HG03097 (cell line): ENCODE measurements at regions not wholly inside any gene's neighbourhood (a gene's known extent, or its start where the extent isn't known, plus 50 kb on each side); places are given as distances from the start of the nearest gene placed in this dataset.
"Not testable (repeated sequence)": the region's sequence is repeated elsewhere in the genome, so short reads cannot be mapped to it uniquely, and the experiment has no call there.

Experiments used
- ATAC-seq: cut with Tn5 transposase; IDR thresholded peaks from one replicate; pipeline ENCODE4 v1.9.1; 2021; ENCODE audit not compliant: unreplicated experiment, low FRiP score

DNA sequence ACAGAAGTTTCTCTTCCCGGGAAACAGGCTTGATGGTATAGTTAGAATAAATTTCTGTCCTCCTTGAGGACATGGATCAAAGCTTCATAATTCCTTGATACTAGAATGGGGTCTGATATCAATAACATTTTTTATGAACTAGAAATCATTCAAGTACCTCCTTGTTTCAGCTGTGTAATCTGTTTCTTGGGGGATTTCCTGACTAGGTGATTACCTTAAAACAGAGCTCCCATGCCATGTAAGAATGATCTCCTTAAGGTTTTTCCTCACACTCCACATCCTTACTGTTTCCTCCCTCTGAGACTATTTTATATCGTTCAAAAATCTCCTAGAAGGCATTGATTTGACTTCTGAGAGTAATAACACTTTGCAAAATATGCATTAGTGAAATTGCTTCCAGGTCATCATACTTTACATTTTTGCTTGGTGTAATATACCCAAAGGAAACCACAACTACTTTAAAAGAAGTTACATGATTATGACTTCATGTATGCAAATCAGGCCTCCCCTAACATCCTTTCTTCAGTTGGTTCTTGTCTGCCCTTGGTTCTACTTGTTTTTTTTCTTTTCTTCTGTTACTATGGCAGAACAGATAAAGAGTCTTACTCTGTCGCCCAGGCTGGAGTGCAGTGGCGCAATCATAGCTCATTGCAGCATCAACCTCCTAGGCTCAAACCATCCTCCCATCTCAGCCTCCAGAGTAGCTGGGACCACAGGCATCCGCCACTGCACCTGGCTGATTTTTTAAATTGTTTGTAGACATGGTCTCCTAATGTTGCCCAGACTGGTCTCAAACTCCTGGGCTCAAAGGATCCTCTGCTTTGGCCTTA is 388.8 kb downstream of the ZFHX3 start:
- no peak for ATAC-seq

DNA sequence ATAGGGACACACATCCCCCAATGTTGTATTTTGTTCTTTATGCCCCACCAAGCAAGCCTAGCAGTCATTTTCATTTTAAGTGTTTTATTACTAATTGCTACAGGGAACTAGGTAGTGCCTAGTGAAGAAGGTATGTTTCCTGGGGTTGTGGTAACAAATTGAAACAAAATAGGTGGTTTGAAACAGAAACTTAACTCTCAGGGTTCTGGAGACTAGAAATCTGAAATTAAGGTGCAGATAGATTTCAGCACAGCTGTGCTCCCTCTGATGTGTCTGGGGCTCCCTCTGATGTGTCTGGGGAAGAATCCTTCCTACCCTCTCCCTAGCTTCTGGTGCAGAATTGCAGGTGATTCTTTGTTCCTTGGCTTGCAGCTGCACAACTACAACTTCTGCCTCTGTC is 390.1 kb downstream of the ZFHX3 start:
- ATAC-seq, result peak; percentile 84

GRCh38 chr16:72657164-72657563 is 390.8 kb downstream of the ZFHX3 start:
- no peak for ATAC-seq

DNA sequence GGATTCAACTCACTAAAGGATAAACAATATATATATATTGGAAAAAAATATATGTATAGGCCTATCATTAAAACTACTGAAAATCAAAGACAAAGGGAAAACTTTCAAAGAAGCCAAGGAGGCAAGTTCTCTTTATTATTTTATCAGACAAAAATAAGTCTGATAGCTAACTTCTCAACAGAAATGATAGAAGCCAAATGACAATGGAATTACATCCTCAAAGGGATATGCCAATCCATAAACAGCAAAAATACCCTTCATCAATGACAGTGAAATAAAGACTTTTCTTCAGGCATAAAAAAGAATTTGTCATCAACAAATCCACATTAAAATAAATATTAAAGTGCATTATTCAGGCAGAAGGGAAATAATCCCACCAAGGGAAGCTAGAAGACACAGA is 393.4 kb downstream of the ZFHX3 start:
- no peak for ATAC-seq

DNA sequence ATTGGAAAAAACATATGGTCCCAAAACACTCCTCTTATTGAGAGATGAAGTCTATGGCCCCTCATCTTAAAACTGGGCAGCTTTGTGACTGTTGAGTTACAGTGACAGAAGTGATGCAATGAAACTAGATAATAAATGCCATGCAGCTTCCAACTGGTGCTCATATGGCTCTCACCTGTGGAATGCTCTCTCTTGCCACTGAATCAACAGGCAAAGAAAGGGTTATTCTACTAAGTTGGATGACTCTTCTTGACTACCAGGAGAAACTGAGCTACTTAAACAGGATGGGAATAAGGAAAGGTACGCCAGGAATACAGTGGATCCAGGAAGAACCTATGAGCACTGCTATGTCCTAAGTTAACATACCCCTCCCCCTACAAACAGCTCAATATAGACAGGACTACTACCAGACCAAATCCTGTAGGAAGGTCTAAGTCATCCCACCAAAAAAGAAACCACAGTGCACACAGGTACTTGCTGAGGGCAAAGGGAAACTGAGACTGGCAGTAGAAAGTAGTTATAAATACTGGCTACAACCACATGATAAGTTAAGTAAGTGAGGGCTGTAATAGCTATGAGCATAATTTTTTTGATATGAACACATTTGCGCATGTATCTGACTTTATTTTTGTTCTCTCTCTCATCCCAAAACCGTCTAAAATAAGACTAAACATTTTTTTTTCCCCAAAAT is 398.5 kb downstream of the ZFHX3 start:
- ATAC-seq, result no peak

DNA sequence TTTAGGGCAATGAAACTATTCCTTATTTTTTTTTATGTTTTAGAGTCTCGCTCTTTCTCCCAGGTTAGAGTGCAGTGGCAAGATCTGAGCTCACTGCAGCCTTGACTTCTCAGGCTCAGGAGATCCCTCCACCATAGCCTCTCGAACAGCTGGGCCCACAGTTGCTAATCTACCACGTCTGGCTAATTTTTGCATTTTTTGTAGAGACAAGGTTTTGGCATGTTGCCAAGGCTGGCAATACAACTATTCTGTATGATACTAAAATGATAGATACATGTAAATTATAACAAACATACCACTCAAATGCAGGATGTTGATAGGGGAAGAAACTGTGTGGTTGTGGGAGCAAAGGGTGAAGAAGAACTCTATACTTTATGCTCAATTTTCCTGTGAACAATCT is 401.3 kb downstream of the ZFHX3 start:
- no peak for ATAC-seq

DNA sequence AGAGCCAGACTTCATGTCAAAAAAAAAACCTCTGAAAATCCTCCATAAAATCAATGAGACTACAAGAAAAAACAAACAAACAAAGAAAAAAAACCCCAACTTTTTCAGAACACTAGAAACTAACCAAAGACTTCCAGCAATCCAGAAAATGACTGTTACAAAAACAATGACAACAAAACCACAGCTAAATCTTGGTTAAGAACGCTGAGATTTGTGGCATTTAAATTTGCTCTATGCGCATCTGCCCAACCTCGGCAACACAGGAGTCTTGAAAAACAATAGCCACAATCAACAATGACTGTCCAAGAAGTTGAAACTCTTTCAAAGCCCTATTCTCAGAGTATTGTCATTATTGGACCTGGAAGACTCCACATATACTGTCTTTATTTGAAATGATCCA is 402.4 kb downstream of the ZFHX3 start:
- ATAC-seq, result no peak

- no peak for ATAC-seq
These were observed 403.0 kb downstream of the ZFHX3 start for GRCh38 chr16:72644911-72645310.

DNA sequence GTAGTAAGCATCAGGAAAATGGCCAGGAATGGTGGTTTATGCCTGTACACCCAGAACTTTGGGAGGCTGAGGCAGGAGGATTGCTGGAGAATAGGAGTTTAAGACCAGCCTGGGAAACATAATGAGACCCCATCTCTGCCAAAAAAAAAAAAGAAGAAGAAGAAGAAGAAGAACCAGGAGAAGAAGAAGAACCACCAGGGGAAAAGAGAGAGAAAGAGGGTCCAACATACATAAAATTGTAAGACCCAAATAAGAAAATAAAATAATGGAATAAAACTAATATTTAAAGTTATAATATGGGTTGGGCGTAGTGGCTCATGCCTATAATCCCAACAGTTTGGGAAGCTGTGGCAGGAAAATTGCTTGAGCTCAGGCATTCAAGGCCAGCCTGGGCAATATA is 408.4 kb downstream of the ZFHX3 start:
- no peak for ATAC-seq

DNA sequence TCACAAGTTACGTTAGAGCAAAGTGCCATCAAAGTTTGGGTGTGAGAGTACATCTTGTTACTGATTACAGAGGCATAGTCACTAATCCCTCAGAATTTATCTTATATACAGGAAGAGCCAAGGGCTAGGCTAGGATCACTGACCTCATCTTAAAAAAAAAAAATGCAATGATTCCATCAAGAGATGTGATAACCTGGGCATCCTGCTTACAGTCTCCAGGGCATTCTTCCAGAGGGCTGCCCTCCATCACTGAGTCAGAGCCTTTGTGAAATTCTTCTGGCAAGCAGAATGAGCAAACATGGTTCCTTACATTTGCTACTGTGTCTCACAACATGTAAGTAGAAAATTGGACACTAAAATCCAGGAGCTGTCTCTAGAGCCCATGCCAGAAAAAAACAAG is 410.6 kb downstream of the ZFHX3 start:
- no peak for ATAC-seq

- ATAC-seq, result no peak
These were observed 412.2 kb downstream of the ZFHX3 start for GRCh38 chr16:72635694-72636093.

GRCh38 chr16:72635104-72635503 is 412.8 kb downstream of the ZFHX3 start:
- no peak for ATAC-seq

- not testable (repeated sequence) for ATAC-seq
These were observed 420.6 kb downstream of the ZFHX3 start for GRCh38 chr16:72627182-72627896.

DNA sequence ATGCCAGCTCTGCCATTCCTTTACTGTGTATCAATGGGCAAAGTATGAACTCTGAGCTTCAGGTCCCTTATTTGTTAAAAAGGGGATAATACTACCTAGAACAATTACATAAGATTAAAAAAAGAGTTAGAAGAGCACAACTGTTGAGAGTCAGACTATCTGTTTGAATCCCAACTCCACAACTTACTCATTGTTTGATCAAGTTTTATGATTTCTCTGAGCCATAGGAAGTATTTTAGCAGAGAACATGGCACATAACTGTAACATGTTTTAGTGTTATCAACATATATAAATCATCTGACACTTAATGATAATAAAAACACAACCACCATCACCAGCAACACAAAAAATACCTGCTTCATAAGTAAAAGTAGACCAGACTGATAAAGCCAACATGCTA is 421.3 kb downstream of the ZFHX3 start:
- ATAC-seq, result no peak

DNA sequence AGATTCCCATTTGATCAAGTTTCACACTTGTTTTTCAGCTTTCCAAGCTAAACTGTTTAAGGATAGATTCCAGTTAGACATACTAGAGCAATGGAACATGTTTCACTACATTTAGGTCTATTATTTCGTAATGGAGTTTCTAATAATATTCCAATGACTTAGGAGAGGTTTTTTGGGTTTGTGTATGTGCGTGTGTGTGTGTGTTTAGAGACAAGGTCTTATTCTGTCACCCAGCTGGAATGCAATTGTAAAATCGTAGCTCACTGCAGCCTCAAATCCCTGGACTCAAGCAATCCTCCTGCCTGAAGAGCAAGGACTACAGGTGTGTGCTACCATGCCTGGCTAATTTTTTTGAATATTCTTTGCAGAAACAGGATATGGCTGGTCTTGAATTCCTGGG is 426.3 kb downstream of the ZFHX3 start:
- ATAC-seq, result no peak

DNA sequence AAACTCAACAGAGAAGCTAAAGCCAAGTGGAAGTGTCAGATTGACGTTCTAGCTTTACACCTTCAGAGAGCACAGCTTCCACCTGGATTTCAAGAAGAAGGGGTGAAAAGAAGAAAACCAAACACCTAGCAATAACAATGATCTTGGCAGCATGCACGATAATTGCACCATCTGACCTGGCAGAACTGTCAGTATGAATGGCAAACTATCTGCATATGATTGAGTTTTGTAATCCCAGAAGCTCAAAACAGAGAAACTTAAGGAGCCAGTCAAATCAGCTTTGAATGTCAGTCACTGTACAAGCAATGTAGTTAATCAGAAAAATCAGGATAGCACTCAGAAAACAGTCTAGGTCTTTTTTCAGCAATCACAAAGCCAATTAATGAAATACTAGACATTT is 427.1 kb downstream of the ZFHX3 start:
- no peak for ATAC-seq

DNA sequence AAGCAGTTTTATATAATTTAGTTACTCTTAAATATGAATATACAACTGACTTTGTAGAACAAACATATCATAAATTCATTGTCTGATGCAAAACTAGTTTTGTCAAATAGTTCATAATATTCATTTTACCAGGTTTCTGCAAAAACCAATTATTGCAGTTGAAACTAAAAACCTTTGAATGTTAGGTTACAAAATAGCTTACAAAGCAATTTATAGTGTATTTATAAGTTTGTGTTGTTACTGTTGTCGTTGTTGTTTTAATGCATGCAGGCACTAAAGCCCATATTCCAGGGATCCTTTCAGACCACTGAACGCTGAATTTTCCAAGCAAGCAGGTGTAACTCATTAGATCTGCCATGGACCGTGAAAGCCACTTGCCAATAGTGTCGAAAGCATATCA is 427.6 kb downstream of the ZFHX3 start:
- ATAC-seq, result no peak

- ATAC-seq, result no peak
These were observed 432.1 kb downstream of the ZFHX3 start for GRCh38 chr16:72615856-72616255.

GRCh38 chr16:72612718-72613117 is 435.2 kb downstream of the ZFHX3 start:
- ATAC-seq, result no peak

DNA sequence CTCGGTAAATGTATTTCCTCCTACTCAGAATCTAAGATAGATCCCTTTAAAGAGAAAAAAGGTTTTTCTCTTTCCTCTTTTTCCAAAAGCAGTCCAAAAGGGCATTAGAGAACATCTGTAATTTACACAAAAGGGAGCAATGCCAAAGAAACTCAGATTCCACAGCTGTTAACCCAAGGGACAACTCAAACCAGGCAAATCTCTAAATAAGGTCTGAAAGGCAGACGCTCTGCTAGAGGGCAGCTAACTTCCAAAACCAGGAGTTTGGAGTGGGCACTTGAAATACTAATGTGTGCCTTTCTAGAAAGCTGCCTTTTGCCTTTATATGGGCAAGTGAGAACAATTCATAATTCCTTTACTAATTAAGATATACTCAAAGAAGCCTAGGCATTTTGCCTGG is 435.7 kb downstream of the ZFHX3 start:
- ATAC-seq, result no peak

DNA sequence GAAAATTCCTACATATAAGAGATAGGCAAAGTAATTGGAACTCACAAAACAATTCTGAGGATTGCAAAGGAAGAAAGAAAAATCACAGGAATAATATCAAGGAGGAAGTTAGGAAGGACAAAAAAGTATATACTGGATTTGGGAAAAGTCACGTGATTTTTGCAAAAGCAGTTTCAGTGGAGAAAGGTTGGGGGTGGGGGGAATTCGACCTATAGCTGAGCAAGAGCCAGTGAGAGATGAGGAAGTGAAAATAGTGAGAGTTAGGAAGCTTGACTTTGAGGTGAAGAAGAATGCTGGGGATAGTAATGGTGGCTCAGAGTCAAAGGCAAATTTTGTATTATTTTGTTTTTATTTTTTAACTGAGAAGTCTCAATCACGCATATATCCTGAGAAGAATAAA is 438.0 kb upstream of the PMFBP1 start:
- no peak for ATAC-seq

GRCh38 chr16:72609066-72609465 is 437.1 kb upstream of the PMFBP1 start:
- ATAC-seq, result no peak
